GM04504 (cell line): ENCODE measurements at regions not wholly inside any gene's neighbourhood (a gene's known extent, or its start where the extent isn't known, plus 50 kb on each side); places are given as distances from the start of the nearest gene placed in this dataset.

Source experiments
- DNase-seq: peaks from one replicate; pipeline ENCODE4 v3.0.0-alpha.2; 2012; ENCODE audit warnings: low read depth

DNA sequence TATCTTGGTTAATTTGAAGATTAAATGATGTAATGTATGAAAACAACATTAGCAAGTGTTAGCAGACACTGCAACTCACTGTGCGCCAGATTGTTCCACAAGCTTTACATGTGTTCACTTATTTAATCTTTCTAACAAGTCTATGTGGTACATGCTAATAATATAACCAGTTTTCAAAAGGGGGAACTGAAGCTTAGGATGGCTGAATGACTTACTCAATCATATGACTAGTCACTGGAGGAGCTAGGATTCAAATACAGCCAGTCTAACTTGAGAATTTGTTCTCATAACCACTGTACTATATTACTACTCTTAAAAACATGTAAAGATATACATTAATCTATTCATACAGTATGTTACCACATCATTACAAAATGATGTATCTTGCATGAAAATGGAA lies 60.5 kb upstream of the LRIG3 start:
- no peak for DNase-seq

- DNase-seq: no peak
Measured at GRCh38 chr12:58978717-58979116, 58.4 kb upstream of the LRIG3 start.

DNA sequence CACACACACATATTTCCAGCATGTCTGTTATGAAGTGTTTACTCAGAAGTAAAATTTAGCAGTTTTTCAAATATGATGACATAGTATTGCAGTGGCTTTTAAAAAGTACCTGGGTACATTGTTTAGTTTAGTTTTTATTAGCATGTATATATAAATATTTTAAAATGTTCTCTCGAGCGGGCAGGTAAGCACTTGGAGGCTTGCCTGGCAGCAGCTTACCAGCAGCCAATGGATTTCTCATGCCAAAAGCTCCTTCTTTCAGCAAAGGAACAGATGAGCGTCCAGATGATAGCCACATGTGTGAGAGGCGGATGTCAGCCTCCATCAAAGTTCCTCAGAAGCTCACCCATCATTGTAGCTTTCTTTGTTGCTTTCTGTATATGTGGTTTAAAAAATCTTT lies 57.2 kb upstream of the LRIG3 start:
- no peak for DNase-seq

DNA sequence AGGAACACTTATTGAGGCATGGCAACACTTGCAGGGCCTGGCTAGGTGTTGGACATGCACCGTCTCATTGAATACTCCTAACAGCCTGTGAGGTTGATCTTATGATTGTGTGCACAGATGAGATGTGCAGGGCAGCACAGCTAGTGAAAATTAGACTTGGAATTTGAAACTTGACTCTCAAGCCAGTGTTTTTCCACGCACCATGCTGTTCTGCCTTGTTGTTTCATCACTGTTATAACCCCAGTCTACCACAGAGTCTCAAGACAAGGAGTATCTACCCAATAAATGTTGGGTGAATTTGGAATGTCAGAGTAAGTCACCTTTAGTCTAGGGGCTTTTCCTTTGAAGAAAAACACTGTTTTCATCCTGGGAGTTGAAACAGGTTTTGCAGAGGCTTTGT lies 55.8 kb upstream of the LRIG3 start:
- DNase-seq: no peak
